Right lobe of liver (tissue), 4 donors: ENCODE measurements at regions not wholly inside any gene's neighbourhood (a gene's known extent, or its start where the extent isn't known, plus 50 kb on each side); places are given as distances from the start of the nearest gene placed in this dataset.

ENCODE experiments used
- CTCF ChIP-seq, 4 donors: fragments of 200-600 bp in 3 of 4; fragments of 450-650 bp in 1 of 4; IDR thresholded peaks; one replicate each; pipeline versions ENCODE4 v1.5.1 to v1.8.0; 2016 to 2022; ENCODE audit warnings: antibody characterized with exemption in 4 of 4, mild to moderate bottlenecking in 2 of 4
- POLR2A ChIP-seq: fragments of 450-650 bp; IDR thresholded peaks from one replicate; pipeline ENCODE4 v1.6.1; 2017; ENCODE audit warnings: antibody characterized with exemption, mild to moderate bottlenecking
- donor health status: DM: no; HTN: no; CAD: no.
- donor health status: DM: no; HTN: no; CAD: no.
- donor health status: DM: no; HTN: yes; CAD: no.

GRCh38 chr9:26722755-26723154 is 169.8 kb downstream of the CAAP1 start:
- no peak for TF ChIP-seq POLR2A
- no peak for TF ChIP-seq CTCF (IDR thresholded peaks at IDR 0.05)
